K562 (cell line): ENCODE measurements at regions not wholly inside any gene's neighbourhood (a gene's known extent, or its start where the extent isn't known, plus 50 kb on each side); places are given as distances from the start of the nearest gene placed in this dataset.

Experiments
- ATAC-seq: fragments of 200-7000 bp; cut with Tn5 transposase; 3 replicates; pipeline ENCODE4 v1.9.1; 2020; ENCODE audit warnings: moderate library complexity
- BruUV-seq: library from RNA; stranded (reverse); fragments of 400-500 nt; replicated peaks from 2 replicates; lab custom pipeline; 2021; lab: Mats Ljungman, UMichigan
- CTCF ChIA-PET: fragments of 300-600 bp; formaldehyde crosslinking; extraction: SDS; loops from one replicate; lab custom pipeline; 2021; ENCODE audit warnings: low intra/inter-chr PET ratio; lab: Yijun Ruan, JAX
- POLR2A ChIA-PET: fragments of 300-600, 350-650 bp; sonication (Branson Sonifier 250); formaldehyde crosslinking; extraction: SDS; loops from one replicate; lab custom pipeline; 2021; ENCODE audit warnings: antibody characterized with exemption, inconsistent platforms; lab: Yijun Ruan, JAX
- DNase-seq, 4 experiments: peaks; one replicate each; pipeline versions ENCODE4 v3.0.0 to v3.0.0-alpha.2; 2011 to 2018; ENCODE audit warnings: low spot score in 3 of 4, mixed read lengths in 3 of 4; ENCODE audit errors: extremely low read depth in 1 of 4
- FAIRE-seq: peaks from 2 replicates; lab custom pipeline; 2011; peaks lifted over from hg19 to GRCh38; lab: Jason Lieb, UNC
- H2AFZ ChIP-seq: 2 replicates; pipeline ENCODE4 v1.6.0; 2011; ENCODE audit warnings: low read depth, low read length, control low read depth, inconsistent platforms
- H3K27ac ChIP-seq: fragments of 200-600 bp; 3 replicates; pipeline ENCODE4 v1.8.0; 2011; ENCODE audit warnings: low read depth, mild to moderate bottlenecking, control low read depth, inconsistent platforms, low read length, moderate library complexity, mixed read lengths; ENCODE audit errors: extremely low read depth
- H3K27me3 ChIP-seq, 2 experiments: fragments of 300-600 bp in 1 of 2; 2 replicates in 1 of 2; 3 replicates in 1 of 2; pipeline versions ENCODE4 v1.6.0 to v1.8.0; 2011; ENCODE audit warnings: inconsistent platforms in 2 of 2, low read length in 2 of 2, mild to moderate bottlenecking in 1 of 2, mixed read lengths in 1 of 2, moderate library complexity in 1 of 2; ENCODE audit not compliant: control insufficient read depth in 2 of 2, insufficient read depth in 2 of 2
- H3K36me3 ChIP-seq: fragments of 300-600 bp; 3 replicates; pipeline ENCODE4 v1.8.0; 2011; ENCODE audit warnings: mild to moderate bottlenecking, low read length, inconsistent platforms; ENCODE audit not compliant: control insufficient read depth, insufficient read depth
- H3K4me1 ChIP-seq, 2 experiments: fragments of 200-600 bp in 1 of 2; replicated peaks in 1 of 2; 2 replicates in 1 of 2; 3 replicates in 1 of 2; pipeline versions ENCODE4 v1.5.1 to v1.8.0; 2011; ENCODE audit warnings: inconsistent platforms in 2 of 2, low read length in 2 of 2, mild to moderate bottlenecking in 1 of 2, mixed read lengths in 1 of 2, moderate library complexity in 1 of 2; ENCODE audit not compliant: control insufficient read depth in 2 of 2, insufficient read depth in 2 of 2
- H3K4me2 ChIP-seq: 2 replicates; pipeline ENCODE4 v1.6.1; 2011; ENCODE audit warnings: low read length, control low read depth, inconsistent platforms, mixed read lengths; ENCODE audit not compliant: insufficient read depth
- H3K4me3 ChIP-seq: fragments of 200-600 bp; sonication (generic), shearing (Covaris generic); 2 replicates; pipeline ENCODE4 v1.5.1; 2016; ENCODE audit warnings: control low read depth, inconsistent platforms
- H3K79me2 ChIP-seq: fragments of 200-600 bp; 3 replicates; pipeline ENCODE4 v1.8.0; 2011; ENCODE audit warnings: low read length, inconsistent platforms; ENCODE audit not compliant: control insufficient read depth, insufficient read depth
- H3K9ac ChIP-seq, 2 experiments: 2 replicates each; pipeline versions ENCODE4 v1.6.0 to v1.6.1; 2011; ENCODE audit warnings: low read depth in 2 of 2, low read length in 2 of 2, control low read depth in 1 of 2, inconsistent platforms in 1 of 2, mild to moderate bottlenecking in 1 of 2, mixed read lengths in 1 of 2; ENCODE audit not compliant: insufficient read depth in 1 of 2
- H3K9me1 ChIP-seq: one replicate; pipeline ENCODE4 v1.6.0; 2011; ENCODE audit warnings: inconsistent platforms, mild to moderate bottlenecking, low read length, moderate library complexity; ENCODE audit not compliant: control insufficient read depth, insufficient read depth
- H3K9me3 ChIP-seq: replicated peaks from 2 replicates; pipeline ENCODE4 v1.5.1; 2011; ENCODE audit warnings: low read depth, low read length, inconsistent platforms; ENCODE audit not compliant: control insufficient read depth, insufficient read depth
- H4K20me1 ChIP-seq: replicated peaks from 2 replicates; pipeline ENCODE4 v1.6.1; 2011; ENCODE audit warnings: low read length, inconsistent platforms, mixed read lengths; ENCODE audit not compliant: control insufficient read depth, insufficient read depth
- BCOR ChIP-seq: fragments of 450-650 bp; IDR thresholded peaks from 2 replicates; pipeline ENCODE4 v1.6.1; 2016
- FOS ChIP-seq: IDR thresholded peaks from 3 replicates; pipeline ENCODE4 v1.6.1; 2011; ENCODE audit not compliant: insufficient read length; ENCODE audit errors: extremely low read depth
- ZNF232 ChIP-seq: sonication (generic); formaldehyde crosslinking; IDR thresholded peaks from 2 replicates; pipeline ENCODE4 v1.8.0; 2022; ENCODE audit warnings: mild to moderate bottlenecking, missing genetic modification reagents
- ZNF436 ChIP-seq: fragments of 250-450, 450-650 bp; sonication (Bioruptor Pico); formaldehyde crosslinking; IDR thresholded peaks from 2 replicates; pipeline ENCODE4 v1.7.0; 2020; ENCODE audit warnings: mild to moderate bottlenecking
- WGBS: fragments of 100-300 bp; shearing (Covaris generic); methylation state at CpG from one replicate; pipeline ENCODE4 v1.1.6; 2016; ENCODE audit warnings: low coverage, mixed read lengths; ENCODE audit not compliant: insufficient coverage; ENCODE audit errors: missing lambda C conversion rate; 5-methylcytosine and 5-hydroxymethylcytosine counted together
- in situ Hi-C: fragments of 300-500 bp; cut with MboI; formaldehyde crosslinking; loops from 4 replicates; pipeline ENCODE4 v1.15.0; 2018; ENCODE audit warnings: inconsistent platforms, mixed read lengths
- intact Hi-C: fragments of 100-400 bp; cut with micrococcal nuclease; formaldehyde crosslinking; loops from 2 replicates; pipeline ENCODE4 v1.14.2; 2022
- TF ChIP-seq, protein P1 (sequence below): fragments of 200-800 bp; sonication (Bioruptor generic); IDR thresholded peaks from 2 replicates; pipeline ENCODE4 v1.6.1; 2016; ENCODE audit warnings: missing genetic modification characterization, missing compliant biosample characterization

DNA sequence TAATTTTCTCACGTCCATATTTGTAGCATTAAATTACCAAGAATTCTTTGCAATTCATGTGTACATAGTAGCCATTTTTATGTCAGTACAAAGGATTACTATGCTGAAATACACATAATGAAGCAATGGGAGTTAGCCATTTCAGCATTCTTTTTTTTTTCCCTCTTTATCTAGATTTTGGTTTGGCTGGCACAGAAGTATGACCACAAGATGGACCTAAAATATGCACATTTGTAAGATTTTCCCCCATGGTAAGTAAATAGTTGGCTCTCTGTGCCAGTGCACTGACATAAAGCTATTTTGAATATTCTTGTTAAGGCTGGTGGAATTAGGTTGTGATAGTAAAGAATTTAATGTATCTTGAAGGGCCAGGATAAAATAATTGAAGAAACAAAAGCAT, 486.1 kb upstream of the BTBD3 start:
- no peak overlapping the region for H3K27ac ChIP-seq
- no peaks in the 10 kb centered on the region for H3K27me3 ChIP-seq
- no peaks in the 10 kb centered on the region for H3K9me1 ChIP-seq
- POLR2A ChIA-PET: no interaction called here
- no peak overlapping the region for H3K4me3 ChIP-seq
- H3K9me3 ChIP-seq: no peaks in the 10 kb centered on the region
- no peak for DNase-seq
- no peak for ATAC-seq
- no TSS peak for BruUV-seq
- FAIRE-seq: no peak
- intact Hi-C loops (no loop called here), in situ Hi-C loops (no loop called here)
- H2AFZ ChIP-seq: no peak overlapping the region
- H3K9ac ChIP-seq: no peak overlapping the region
- no peak for TF ChIP-seq ZNF232 (CRISPR knock-in tag)
- TF ChIP-seq, protein P1, sequence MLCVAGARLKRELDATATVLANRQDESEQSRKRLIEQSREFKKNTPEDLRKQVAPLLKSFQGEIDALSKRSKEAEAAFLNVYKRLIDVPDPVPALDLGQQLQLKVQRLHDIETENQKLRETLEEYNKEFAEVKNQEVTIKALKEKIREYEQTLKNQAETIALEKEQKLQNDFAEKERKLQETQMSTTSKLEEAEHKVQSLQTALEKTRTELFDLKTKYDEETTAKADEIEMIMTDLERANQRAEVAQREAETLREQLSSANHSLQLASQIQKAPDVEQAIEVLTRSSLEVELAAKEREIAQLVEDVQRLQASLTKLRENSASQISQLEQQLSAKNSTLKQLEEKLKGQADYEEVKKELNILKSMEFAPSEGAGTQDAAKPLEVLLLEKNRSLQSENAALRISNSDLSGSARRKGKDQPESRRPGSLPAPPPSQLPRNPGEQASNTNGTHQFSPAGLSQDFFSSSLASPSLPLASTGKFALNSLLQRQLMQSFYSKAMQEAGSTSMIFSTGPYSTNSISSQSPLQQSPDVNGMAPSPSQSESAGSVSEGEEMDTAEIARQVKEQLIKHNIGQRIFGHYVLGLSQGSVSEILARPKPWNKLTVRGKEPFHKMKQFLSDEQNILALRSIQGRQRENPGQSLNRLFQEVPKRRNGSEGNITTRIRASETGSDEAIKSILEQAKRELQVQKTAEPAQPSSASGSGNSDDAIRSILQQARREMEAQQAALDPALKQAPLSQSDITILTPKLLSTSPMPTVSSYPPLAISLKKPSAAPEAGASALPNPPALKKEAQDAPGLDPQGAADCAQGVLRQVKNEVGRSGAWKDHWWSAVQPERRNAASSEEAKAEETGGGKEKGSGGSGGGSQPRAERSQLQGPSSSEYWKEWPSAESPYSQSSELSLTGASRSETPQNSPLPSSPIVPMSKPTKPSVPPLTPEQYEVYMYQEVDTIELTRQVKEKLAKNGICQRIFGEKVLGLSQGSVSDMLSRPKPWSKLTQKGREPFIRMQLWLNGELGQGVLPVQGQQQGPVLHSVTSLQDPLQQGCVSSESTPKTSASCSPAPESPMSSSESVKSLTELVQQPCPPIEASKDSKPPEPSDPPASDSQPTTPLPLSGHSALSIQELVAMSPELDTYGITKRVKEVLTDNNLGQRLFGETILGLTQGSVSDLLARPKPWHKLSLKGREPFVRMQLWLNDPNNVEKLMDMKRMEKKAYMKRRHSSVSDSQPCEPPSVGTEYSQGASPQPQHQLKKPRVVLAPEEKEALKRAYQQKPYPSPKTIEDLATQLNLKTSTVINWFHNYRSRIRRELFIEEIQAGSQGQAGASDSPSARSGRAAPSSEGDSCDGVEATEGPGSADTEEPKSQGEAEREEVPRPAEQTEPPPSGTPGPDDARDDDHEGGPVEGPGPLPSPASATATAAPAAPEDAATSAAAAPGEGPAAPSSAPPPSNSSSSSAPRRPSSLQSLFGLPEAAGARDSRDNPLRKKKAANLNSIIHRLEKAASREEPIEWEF (CRISPR knock-in tag): no peak
- TF ChIP-seq FOS: no peak
- no peak for TF ChIP-seq BCOR
- no peak for TF ChIP-seq ZNF436 (CRISPR knock-in tag)
- TF ChIP-seq, all 486 proteins: peak for 0
- H3K36me3 ChIP-seq: no peaks in the 10 kb centered on the region
- no peaks in the 10 kb centered on the region for H3K4me1 ChIP-seq
- no peaks in the 10 kb centered on the region for H4K20me1 ChIP-seq
- H3K79me2 ChIP-seq: no peaks in the 10 kb centered on the region
- 0% methylated on average over 1 of the region's 1 CpG for WGBS
- no peak overlapping the region for H3K4me2 ChIP-seq
- CTCF ChIA-PET: no interaction called here
